ENCODE measurements at regions not wholly inside any gene's neighbourhood (a gene's known extent, or its start where the extent isn't known, plus 50 kb on each side); places are given as distances from the start of the nearest gene placed in this dataset.

- TF ChIP-seq CTCF (IDR thresholded peaks at IDR 0.05) (no peak), POLR2A (IDR thresholded peaks at IDR 0.05) (no peak)
These were observed 288.8 kb downstream of the LTN1 start for GRCh38 chr21:28703861-28704260.
